NCI-H2171 treated with DMSO at 0.1 percent for 48 hours (cell line): ENCODE measurements at regions not wholly inside any gene's neighbourhood (a gene's known extent, or its start where the extent isn't known, plus 50 kb on each side); places are given as distances from the start of the nearest gene placed in this dataset.

ENCODE experiments used
- DNase-seq: peaks from one replicate; lab custom pipeline; 2025; lab: John Stamatoyannopoulos, UW

GRCh38 chr1:181142096-181142958, 53.8 kb downstream of the IER5 start:
- peak; percentile 87 for DNase-seq

- no peak for DNase-seq
Measured at GRCh38 chr1:181143102-181143859, 54.8 kb downstream of the IER5 start.

GRCh38 chr1:181144238-181144637, 55.7 kb downstream of the IER5 start:
- DNase-seq = no peak

GRCh38 chr1:181148636-181149035, 60.1 kb downstream of the IER5 start:
- no peak for DNase-seq

- DNase-seq = peak; percentile 37
Measured at GRCh38 chr1:181149326-181150125, 61.0 kb downstream of the IER5 start.

GRCh38 chr1:181150273-181150672, 61.8 kb downstream of the IER5 start:
- no peak for DNase-seq

- DNase-seq = no peak
Measured at GRCh38 chr1:181150842-181151241, 62.3 kb downstream of the IER5 start.

GRCh38 chr1:181151378-181152326, 63.2 kb downstream of the IER5 start:
- DNase-seq = peak; percentile 19

- DNase-seq = no peak
Measured at GRCh38 chr1:181152892-181153633, 64.6 kb downstream of the IER5 start.

GRCh38 chr1:181153634-181153961, 65.1 kb downstream of the IER5 start:
- DNase-seq = no peak

GRCh38 chr1:181155339-181155738, 66.8 kb downstream of the IER5 start:
- no peak for DNase-seq

GRCh38 chr1:181159451-181160140, 71.1 kb downstream of the IER5 start:
- DNase-seq = peak; percentile 73

- DNase-seq = no peak
Measured at GRCh38 chr1:181160322-181160721, 71.8 kb downstream of the IER5 start.

- no peak for DNase-seq
Measured at GRCh38 chr1:181160998-181161870, 72.7 kb downstream of the IER5 start.

- no peak for DNase-seq
Measured at GRCh38 chr1:181163662-181164061, 75.2 kb downstream of the IER5 start.

- DNase-seq = peak; percentile 84
Measured at GRCh38 chr1:181166377-181167196, 78.1 kb downstream of the IER5 start.

GRCh38 chr1:181169281-181169865, 80.9 kb downstream of the IER5 start:
- DNase-seq = no peak

GRCh38 chr1:181170194-181170593, 81.7 kb downstream of the IER5 start:
- DNase-seq = no peak
